ENCODE measurements at regions not wholly inside any gene's neighbourhood (a gene's known extent, or its start where the extent isn't known, plus 50 kb on each side); places are given as distances from the start of the nearest gene placed in this dataset.

DNA sequence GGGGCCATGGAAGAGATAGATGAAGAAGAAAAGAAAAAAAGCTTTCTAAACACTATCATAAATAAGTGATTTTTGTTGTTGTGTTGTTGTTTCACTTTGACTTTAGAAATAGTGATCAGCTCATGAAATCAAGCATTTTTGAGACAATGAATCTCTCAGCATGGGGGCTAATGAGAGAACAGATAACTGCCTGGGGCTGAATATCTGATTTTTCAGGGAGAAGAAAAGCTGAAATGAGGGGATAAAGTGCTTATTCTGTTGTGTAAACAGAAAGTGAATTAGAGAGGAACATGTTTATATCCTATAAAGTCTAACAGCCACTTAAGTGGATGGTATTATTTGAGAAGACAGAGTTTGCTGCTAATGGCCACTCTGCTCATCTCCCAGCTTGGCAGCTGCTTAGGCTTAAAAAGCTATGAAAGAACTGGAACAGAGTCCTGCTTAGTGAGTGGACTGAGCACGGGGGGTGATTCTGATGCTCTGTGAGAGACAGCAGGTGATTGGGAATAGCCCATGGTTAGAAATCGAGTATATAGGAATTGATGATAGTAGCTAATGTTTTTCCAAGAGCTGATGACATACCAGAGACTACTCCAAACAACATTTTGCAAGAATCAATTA is 646.1 kb upstream of the TMEM132C start:
- Mint-ChIP-seq H3K27me3 (ENCODE audit: unreplicated experiment) (no peaks in the 10 kb centered on the region), H3K36me3 (ENCODE audit: insufficient read depth, unreplicated experiment) (no peaks in the 10 kb centered on the region), H3K9me3 (ENCODE audit: low read depth, unreplicated experiment) (peaks cover 8% of the 10 kb centered on the region), H3K4me1 (ENCODE audit: low read depth, unreplicated experiment) (no peaks in the 10 kb centered on the region), H3K4me3 (ENCODE audit: low read depth, unreplicated experiment) (no peak overlapping the region), H3K27ac (ENCODE audit: unreplicated experiment) (no peak overlapping the region)
- CTCF ChIA-PET, result no interaction called here
- intact Hi-C loops (cut with micrococcal nuclease; ENCODE audit: unreplicated experiment), result no loop called here
- TF ChIP-seq, protein P1, sequence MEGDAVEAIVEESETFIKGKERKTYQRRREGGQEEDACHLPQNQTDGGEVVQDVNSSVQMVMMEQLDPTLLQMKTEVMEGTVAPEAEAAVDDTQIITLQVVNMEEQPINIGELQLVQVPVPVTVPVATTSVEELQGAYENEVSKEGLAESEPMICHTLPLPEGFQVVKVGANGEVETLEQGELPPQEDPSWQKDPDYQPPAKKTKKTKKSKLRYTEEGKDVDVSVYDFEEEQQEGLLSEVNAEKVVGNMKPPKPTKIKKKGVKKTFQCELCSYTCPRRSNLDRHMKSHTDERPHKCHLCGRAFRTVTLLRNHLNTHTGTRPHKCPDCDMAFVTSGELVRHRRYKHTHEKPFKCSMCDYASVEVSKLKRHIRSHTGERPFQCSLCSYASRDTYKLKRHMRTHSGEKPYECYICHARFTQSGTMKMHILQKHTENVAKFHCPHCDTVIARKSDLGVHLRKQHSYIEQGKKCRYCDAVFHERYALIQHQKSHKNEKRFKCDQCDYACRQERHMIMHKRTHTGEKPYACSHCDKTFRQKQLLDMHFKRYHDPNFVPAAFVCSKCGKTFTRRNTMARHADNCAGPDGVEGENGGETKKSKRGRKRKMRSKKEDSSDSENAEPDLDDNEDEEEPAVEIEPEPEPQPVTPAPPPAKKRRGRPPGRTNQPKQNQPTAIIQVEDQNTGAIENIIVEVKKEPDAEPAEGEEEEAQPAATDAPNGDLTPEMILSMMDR (IDR thresholded peaks at IDR 0.05; ENCODE audit: unreplicated experiment), result no peak
- no TSS peak for BruUV-seq (replicated peaks)
- no peak for DNase-seq

DNA sequence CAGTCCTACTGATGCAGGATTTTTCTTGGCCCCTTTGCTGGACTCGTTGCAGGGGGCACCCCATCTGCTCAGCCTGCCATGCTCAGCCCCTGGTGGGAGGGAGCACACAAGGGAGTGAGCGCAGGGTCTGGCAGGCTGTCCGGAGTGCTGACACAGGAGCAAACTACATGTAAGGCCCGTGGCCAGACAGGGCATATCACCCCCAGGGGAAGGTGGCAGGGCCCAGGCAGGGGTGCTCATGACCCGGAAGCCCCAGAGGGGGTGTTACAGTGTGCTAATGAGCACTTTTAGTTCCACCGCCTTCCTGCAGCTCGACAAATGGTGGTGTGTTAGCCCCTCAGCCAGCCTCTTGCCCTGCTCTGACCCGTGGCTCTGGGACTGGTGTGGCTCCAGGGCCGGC is 645.6 kb upstream of the TMEM132C start:
- TF ChIP-seq, protein P1 (IDR thresholded peaks at IDR 0.05; ENCODE audit: unreplicated experiment), result no peak
- Mint-ChIP-seq H3K27ac (ENCODE audit: unreplicated experiment) (no peak overlapping the region), H3K9me3 (ENCODE audit: low read depth, unreplicated experiment) (peaks cover 8% of the 10 kb centered on the region), H3K4me3 (ENCODE audit: low read depth, unreplicated experiment) (no peak overlapping the region), H3K36me3 (ENCODE audit: insufficient read depth, unreplicated experiment) (no peaks in the 10 kb centered on the region), H3K4me1 (ENCODE audit: low read depth, unreplicated experiment) (no peaks in the 10 kb centered on the region), H3K27me3 (ENCODE audit: unreplicated experiment) (no peaks in the 10 kb centered on the region)
- no peak for DNase-seq
- CTCF ChIA-PET, result no interaction called here
- BruUV-seq (replicated peaks), result no TSS peak
- intact Hi-C loops (cut with micrococcal nuclease; ENCODE audit: unreplicated experiment), result no loop called here

DNA sequence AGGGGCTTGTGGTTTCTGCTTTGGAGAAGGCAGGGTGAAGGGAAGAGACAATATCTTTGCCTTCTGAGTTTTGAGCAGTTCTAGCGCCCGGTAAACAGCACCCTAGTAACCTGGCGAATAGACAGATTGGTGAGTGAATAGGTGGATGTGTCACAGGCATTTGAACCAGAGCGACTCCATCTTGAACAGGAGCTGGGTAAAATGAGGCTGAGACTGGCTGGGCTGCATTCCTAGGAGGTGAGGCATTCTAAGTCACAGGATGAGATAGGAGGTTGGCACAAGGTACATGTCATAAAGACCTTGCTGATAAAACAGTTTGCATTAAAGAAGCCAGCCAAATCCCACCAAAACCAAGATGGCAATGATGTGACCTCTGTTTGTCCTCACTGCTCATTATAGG is 643.6 kb upstream of the TMEM132C start:
- DNase-seq, result no peak
- H3K4me1 Mint-ChIP-seq (ENCODE audit: low read depth, unreplicated experiment), result no peaks in the 10 kb centered on the region
- intact Hi-C loops (cut with micrococcal nuclease; ENCODE audit: unreplicated experiment), result no loop called here
- no peak overlapping the region for H3K4me3 Mint-ChIP-seq (ENCODE audit: low read depth, unreplicated experiment)
- H3K36me3 Mint-ChIP-seq (ENCODE audit: insufficient read depth, unreplicated experiment), result no peaks in the 10 kb centered on the region
- H3K27me3 Mint-ChIP-seq (ENCODE audit: unreplicated experiment), result no peaks in the 10 kb centered on the region
- no TSS peak for BruUV-seq (replicated peaks)
- H3K9me3 Mint-ChIP-seq (ENCODE audit: low read depth, unreplicated experiment), result peaks cover 8% of the 10 kb centered on the region
- CTCF ChIA-PET, result no interaction called here
- H3K27ac Mint-ChIP-seq (ENCODE audit: unreplicated experiment), result no peak overlapping the region
- TF ChIP-seq, protein P1 (IDR thresholded peaks at IDR 0.05; ENCODE audit: unreplicated experiment), result no peak

DNA sequence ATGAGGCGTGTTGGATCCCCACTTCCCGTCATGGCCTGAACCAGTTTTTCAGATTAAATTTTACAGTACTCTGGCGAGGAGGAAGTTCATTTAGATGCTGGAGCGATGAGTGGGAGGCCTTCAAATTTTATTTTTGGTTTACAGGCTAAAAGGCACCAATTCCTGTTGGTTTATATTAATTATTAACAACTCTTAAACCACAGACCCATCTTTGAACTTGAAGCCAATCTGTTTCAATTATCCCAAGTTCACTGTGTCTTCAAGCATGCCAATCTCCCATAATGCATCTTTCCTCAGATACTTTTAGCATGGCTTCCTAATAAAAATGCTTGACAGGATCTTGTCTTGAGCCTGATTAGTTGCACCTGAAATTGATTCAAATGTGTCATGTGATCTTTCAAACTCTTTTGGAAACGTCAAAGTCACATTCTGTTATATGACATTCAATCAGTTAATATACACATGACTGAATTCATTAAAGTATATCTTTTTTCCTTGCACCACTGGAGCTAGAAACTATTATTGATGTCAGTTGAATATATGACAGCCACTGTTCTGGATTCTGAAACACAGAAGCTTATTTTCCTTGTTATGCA is 641.7 kb upstream of the TMEM132C start:
- Mint-ChIP-seq H3K36me3 (ENCODE audit: insufficient read depth, unreplicated experiment) (no peaks in the 10 kb centered on the region), H3K27me3 (ENCODE audit: unreplicated experiment) (no peaks in the 10 kb centered on the region), H3K4me3 (ENCODE audit: low read depth, unreplicated experiment) (no peak overlapping the region), H3K4me1 (ENCODE audit: low read depth, unreplicated experiment) (no peaks in the 10 kb centered on the region), H3K27ac (ENCODE audit: unreplicated experiment) (no peak overlapping the region), H3K9me3 (ENCODE audit: low read depth, unreplicated experiment) (peaks cover 7% of the 10 kb centered on the region)
- TF ChIP-seq, protein P1 (IDR thresholded peaks at IDR 0.05; ENCODE audit: unreplicated experiment), result no peak
- CTCF ChIA-PET, result no interaction called here
- intact Hi-C loops (cut with micrococcal nuclease; ENCODE audit: unreplicated experiment), result no loop called here
- BruUV-seq (replicated peaks), result no TSS peak
- DNase-seq, result no peak
